ENCODE measurements at regions not wholly inside any gene's neighbourhood (a gene's known extent, or its start where the extent isn't known, plus 50 kb on each side); places are given as distances from the start of the nearest gene placed in this dataset.
"Not testable (repeated sequence)": the region's sequence is repeated elsewhere in the genome, so short reads cannot be mapped to it uniquely, and the experiment has no call there.

DNA sequence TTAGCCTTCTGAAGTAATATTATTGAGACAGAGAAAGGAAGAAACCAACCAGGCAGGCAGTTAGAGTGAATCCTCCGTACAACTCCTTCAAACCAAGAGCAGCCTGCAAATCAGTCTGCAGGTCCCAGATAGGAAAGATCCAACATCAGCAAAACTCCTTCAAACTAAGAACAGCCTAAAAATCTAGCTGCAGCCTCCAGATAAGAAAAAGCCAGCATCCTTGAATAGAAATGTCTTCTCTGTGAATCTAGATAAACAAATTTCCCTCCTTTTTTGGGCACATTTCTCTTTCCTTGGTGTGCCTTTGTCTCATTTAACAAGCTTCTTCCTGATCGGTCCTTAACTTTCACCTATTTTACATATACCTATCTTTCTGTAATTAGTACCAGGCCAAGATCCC, 1004.6 kb upstream of the TMEFF2 start:
- no peak for DNase-seq (ENCODE audit: low spot score)

DNA sequence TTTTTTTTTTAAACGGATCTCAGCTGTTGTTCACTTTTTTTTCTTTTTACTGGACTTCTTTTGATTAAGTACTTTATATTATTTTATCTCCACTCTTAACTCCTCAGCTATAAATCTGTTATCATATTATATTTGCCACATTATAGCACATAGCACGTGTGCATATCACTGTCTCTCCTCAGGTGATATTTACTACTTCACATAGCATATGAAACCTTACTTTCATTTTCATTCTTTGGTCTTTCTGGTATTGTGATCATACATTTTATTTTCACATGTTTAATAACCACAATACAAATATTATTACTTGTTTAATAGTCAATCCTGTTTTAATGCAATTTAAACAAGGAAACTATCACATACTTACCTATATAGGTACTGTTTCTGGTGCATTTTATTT, 993.1 kb upstream of the TMEFF2 start:
- DNase-seq (ENCODE audit: low spot score), result no peak

DNA sequence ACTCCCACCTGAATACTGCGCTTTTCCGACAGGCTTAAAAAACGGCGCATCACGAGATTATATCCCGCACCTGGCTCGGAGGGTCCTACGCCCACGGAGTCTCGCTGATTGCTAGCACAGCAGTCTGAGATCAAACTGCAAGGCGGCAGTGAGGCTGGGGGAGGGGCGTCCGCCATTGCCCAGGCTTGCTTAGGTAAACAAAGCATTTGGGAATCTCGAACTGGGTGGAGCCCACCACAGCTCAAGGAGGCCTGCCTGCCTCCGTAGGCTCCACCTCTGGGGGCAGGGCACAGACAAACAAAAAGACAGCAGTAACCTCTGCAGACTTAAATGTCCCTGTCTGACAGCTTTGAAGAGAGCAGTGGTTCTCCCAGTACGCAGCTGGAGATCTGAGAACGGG, 976.2 kb upstream of the TMEFF2 start:
- not testable (repeated sequence) for DNase-seq (ENCODE audit: low spot score)

DNA sequence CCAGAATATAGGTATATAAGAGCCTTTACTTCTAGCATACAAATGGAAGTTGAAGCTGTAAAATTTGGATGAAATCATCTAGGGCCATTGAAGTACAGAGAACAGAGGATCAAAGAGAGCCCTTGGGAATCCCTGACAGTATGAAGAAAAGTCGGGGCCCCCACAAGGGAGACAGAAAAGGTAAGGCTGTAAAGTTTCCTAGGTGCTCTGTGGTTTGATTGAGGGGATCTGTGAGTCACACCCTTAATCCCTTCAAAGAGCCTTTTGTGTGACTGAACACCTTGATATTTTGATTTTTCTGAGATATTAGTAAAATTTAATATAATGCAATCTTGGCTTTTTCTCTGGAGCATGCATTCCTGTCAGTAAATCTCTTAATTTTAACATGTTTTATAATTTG, 961.7 kb upstream of the TMEFF2 start:
- DNase-seq (ENCODE audit: low spot score), result no peak

DNA sequence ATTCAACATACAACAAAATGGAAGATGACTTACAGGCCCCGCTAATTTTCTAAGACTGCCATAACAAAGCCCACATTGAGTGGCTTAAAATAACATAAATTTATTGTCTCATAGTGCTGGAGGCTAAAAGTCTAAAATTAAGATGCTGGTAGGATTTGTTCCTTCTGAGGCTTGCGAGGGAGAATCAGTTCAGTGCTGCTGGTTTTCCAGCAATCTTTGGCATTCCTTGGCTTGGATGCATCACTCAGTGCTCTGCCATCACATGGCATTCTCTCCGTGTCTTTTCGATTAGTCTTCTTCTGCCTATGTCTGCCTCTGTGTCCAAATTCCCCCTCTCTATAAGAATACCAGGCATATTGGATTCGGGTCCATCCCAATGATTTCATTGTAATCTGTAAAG, 959.3 kb upstream of the TMEFF2 start:
- DNase-seq (ENCODE audit: low spot score), result no peak

DNA sequence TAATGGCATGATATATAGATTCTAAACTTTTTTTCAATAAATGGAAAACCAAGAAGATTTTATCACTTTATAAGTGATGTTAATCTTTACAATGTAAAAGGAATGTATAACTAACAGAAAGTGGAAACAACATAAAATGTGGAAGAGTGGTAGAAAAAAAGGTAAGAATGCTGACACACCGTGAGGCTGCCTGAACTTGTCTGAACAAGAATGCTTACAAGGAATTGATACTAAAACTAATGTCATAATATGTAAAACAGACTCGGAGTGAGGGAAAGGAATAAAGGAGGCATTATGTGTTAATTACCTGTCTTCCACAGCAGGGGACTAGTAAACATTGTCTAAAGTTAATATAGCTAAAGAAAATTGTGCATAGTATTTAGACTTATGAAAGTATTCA, 958.8 kb upstream of the TMEFF2 start:
- no peak for DNase-seq (ENCODE audit: low spot score)

DNA sequence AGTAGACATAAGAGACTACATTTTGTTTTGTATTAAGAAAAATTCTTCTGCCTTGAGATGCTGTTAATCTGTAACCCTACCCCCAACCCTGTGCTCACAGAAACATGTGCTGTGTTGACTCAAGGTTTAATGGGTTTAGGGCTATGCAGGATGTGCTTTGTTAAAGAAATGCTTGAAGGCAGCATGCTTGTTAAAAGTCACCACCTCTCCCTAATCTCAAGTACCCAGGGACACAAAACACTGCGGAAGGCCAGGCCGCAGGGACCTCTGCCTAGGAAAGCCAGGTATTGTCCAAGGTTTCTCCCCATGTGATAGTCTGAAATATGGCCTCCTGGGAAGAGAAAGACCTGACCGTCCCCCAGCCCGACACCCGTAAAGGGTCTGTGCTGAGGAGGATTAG, 947.7 kb upstream of the TMEFF2 start:
- DNase-seq (ENCODE audit: low spot score), result not testable (repeated sequence)

DNA sequence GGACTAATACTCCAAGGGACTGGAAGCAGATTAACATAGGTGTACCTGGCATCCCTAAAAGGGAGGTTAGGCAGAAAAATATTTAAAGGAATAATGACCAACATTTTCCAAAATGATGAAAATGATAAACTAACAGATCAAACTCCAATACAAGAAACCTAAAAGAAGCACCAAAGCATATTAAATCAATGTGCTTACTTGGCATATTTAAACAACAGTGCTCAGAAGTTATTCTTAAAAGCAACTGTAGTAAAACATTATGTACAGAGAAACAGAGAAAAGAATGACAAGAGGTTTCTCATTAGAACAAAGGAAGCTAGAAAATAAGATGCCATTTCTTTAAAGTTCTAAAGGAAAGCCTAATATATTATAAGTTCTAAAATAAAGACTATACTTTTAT, 947.3 kb upstream of the TMEFF2 start:
- no peak for DNase-seq (ENCODE audit: low spot score)

DNA sequence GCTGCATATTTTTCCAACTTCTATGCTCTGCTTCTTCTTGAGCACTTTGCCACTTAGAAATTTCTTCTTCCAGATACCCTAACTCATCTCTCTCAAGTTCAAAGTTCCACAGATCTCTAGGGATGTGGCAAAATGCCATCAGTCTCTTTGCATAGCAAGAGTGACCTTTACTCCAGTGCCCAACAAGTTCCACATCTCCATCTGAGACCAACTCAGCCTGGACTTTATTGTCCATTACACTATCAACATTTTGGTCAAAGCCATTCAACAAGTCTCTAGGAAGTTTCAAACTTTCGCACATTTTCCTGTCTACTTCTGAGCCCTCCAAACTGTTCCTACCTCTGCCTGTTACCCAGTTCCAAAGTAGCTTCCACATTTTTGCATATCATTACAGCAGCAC, 946.2 kb upstream of the TMEFF2 start:
- not testable (repeated sequence) for DNase-seq (ENCODE audit: low spot score)

DNA sequence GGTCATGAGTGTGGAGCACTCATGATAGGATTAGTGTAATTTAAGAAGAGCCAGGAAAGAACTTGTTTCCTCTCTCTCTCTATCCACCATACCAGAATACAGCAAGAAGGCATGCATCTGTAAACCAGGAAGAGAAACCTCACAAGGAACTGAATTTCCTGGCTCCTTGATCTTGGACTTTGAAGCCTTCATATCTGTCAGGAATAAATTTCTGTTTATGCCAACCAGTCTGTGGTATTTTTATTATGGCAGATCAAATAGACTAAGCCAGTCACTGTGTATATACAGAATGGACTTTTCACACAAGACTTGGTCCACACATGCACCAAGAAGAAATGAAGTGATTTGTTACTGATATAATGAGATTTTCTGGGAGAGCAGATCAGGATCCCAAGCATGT, 930.1 kb upstream of the TMEFF2 start:
- no peak for DNase-seq (ENCODE audit: low spot score)

DNA sequence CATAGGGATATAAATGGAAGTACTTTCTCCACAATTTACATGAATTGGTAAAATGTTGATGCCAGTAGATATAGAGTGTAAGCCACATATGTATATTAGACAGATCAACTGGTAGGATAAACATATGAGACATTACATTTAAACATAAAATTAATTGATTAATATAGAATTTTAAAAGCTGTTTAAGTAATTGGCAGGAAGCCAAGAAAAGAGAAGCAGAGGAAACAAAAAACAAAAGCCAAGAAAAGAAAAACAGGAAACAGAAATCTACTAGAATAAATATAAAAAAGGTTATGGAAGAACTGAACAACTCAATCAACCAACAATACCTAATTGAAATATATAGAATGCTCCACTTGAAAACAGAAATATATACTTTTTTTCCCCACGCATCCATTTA, 920.1 kb upstream of the TMEFF2 start:
- DNase-seq (ENCODE audit: low spot score), result no peak

DNA sequence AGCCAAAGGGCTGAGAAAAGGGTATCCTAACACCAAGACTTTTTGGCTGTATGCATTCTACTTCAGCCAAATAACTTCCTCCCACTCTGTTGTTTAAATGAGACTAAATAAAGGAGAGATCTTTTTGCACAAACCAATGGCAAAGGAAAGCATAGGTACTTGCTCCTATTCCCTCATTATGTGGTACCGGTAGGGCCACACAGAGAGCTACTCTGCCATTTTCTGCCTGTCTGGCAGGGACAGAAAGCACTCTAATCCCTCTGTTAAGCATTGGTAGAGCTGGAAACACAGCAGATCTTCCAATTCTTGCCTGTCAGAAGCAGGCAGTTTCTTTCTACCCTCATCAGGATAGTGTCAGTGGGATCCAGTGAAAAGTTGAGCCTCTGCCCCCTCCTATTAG, 918.3 kb upstream of the TMEFF2 start:
- DNase-seq (ENCODE audit: low spot score), result no peak

DNA sequence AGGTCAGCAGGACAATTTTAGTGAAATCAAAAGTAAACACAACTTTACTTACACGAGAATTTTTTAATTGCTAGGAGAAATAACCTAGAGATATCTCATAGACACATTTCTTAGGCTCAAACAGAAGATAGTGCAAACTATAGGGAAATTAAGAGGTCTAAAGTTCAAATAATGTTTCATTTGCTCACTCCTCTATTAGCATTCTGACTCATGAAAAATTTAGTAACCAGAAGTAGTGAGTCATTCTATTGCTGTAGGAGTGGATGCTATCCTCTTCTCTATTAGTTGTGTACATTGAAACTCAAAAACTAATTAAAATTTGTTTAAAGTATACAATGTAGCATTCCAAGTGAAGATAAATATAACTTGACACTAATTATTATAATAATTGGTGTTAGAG, 908.3 kb upstream of the TMEFF2 start:
- no peak for DNase-seq (ENCODE audit: low spot score)

DNA sequence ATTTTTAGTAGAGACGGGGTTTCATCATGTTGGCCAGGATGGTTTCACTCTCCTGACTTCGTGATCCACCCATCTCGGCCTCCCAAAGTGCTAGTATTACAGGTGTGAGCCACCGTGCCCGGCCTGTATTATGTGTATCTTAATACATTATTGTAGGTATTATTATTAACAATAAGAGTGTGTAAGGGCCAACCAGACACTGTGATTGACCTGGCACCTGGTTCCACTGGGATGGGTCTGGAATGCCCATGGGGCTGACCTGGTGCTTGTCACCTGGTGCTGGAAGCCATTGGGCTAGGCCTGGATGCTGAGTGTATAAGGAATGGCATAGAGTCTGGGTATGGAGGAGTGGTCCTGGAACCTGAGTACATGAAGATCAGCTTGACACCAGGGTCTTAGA, 906.9 kb upstream of the TMEFF2 start:
- DNase-seq (ENCODE audit: low spot score), result no peak

DNA sequence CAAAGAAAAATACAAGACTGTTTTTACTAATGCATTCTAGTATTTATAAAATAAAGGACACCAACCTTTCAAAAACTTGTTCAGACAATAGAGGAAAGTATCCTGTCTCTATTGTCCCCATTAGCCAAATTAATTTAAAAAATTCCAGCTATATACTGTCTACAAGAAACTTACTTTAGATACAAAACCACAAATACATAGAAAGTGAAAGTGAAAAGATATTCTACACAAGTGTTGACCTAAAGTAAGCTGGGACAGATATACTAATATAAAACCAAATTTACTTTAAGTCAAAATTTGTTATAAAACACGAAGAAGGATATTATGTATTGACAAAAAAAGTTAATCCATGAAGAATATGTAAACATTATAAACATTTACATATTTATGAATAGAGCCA, 893.3 kb upstream of the TMEFF2 start:
- DNase-seq (ENCODE audit: low spot score), result no peak

DNA sequence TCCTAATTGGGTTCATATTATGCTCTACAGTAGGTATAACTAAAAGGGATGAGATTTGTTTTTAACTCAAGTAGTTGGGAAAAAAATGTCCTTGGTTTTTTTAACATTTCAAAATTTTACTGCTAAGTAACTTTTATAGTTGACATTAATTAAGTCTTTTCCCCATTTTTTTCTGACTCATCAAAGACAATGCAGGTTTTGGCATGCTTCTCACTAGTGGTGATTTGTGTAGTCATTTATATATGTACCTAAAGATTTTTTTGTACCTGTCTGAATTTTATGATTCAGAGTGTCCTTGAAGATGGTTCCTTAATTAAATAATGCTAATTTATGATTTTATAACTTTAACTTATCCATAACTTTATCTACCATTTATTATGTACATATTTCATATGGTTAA, 882.3 kb upstream of the TMEFF2 start:
- DNase-seq (ENCODE audit: low spot score), result no peak

DNA sequence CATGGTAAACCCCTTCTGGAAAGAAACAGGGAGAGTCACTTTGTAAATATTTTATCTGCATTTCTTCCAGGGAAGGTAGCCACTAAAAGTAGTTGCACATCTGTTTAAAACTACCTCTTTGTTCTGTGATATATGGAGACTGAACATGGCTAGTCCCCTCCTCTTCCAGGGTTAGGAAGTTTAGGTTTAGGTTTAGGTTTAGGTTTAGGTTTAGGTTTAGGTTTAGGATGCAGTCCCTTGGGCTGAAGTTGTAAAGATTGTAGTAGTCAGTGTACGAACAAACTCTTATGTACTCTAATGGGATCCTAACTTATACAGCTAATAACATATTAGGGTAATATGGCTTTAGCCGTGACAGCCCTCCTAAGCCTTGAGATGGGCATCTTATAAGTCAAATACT, 880.2 kb upstream of the TMEFF2 start:
- DNase-seq (ENCODE audit: low spot score), result no peak

DNA sequence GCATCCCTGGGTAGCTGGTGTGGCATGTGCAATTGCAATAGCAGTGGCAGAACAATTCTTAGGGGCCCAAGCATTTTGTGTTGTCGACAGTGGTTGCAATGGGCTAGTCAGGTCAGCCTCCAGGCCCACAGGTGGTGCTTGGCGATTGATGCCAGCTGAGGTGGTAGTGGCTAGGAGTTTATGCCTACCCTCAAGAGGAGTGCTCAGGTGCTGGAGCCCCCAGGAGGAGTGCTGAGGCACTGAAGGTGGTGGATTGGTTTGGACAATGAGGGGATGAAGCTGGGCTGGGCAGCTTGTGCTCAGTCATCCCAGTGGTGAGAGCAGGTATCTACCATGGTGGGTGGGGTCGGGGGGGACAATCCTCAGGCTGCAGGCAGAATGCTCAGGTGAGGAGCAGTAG, 877.9 kb upstream of the TMEFF2 start:
- no peak for DNase-seq (ENCODE audit: low spot score)

DNA sequence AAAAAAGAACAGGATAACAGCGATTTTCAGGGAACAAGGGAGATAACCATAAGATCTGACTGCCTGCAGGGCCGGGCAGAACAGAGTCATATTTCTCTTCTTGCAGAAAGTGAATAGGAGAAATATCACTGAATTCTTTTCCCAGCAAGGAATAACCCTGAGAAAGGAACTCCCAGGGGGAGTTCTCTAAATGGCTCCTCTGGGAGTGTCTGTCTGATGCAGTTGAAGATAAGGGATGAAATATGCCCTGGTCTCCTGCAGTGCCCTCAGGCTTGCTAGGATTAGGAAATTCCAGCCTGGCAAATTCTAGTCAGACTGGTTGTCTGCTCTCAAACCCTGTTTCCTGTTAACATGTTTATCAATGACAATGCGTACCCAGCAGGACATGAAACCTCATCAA, 830.8 kb upstream of the TMEFF2 start:
- DNase-seq (ENCODE audit: low spot score), result not testable (repeated sequence)

DNA sequence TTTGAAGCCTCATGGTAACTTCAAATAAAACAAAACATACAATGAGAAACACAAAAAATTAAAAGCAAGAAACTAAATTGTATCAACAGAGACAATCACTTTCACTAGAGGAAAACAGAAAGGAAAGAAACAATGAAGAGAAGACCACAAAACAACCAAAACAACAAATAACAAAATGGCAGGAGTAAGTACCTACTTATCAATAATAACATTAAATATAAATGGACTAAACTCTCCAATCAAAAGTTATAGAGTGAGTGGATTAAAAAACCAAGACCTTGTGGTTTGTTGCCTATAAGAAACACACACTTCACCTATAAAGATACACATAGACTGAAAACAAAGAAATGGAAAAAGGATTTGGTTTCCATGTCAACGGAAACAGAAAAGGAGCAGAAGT, 830.1 kb upstream of the TMEFF2 start:
- no peak for DNase-seq (ENCODE audit: low spot score)

DNA sequence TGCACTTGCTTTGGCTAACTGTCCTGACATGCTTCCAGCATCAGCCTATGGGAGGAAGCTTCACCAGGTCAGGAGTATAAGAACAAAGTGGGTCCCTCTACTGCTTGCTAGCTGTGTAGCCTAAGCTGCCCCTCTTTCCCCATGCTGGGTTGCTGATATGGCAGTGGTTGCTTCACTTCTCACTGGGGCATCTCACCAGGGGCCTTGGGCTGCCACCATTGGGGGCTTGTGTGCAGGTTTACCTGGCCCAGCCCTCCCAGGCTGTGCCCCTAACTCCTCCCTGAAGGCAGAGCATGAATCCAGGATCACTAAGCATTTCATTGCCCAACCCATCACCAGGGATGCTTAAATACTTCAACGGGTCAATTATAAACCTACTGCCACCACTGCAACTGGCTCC, 817.1 kb upstream of the TMEFF2 start:
- DNase-seq (ENCODE audit: low spot score), result no peak

DNA sequence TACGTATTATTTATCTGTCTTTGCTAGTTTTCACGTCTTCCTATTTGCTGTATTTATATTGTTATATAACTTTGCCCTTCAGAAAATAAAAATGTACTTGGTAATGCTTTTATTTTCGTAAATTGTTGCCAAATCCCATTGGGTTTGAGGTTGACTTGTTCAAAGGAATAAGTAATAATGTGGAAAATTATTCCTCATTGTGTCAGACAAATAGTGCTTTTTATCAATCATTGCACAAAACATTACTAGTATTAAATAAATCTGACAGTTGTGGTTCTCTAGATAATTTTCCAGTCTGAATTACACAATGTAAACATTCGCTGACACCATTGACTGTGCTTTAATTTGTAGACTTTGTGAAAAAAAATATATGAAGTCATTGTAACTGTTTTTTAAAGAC, 798.3 kb upstream of the TMEFF2 start:
- DNase-seq (ENCODE audit: low spot score), result no peak

DNA sequence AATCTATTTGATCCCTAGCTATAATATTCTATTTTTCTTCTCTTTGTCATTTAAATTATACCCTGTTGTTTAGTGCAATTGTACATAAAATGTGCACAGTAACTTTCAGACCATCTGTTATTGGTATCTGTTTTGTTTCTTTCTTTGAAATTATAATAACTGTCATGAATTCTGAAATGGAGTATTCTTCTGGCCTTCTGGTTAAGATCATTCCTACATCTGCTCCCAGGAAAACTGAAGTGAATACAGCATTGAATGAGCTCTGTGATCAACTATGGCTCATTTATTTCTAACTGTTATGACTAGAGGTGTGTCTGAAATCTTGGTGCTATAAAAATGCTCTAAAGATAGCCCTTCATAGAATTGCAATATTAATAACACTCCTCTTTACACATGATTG, 788.4 kb upstream of the TMEFF2 start:
- DNase-seq (ENCODE audit: low spot score), result no peak

DNA sequence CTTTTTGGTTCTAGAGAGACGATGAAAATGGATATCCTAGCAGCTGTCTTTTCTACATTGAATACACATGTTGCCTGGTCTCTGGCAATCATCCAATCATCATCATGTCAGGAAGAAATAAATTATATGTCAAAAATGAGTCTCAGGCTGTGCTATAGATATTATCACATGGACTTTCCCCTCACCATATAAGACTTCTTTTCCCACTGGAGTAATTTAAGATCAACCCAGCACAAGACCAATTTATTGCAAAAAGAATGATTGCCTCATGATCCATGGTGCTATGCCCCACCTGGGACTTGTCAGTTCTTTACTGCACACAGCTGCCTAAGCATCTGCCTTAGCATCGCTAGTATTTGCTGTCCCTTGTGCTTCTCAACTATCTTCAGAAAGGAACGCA, 783.7 kb upstream of the TMEFF2 start:
- DNase-seq (ENCODE audit: low spot score), result no peak

DNA sequence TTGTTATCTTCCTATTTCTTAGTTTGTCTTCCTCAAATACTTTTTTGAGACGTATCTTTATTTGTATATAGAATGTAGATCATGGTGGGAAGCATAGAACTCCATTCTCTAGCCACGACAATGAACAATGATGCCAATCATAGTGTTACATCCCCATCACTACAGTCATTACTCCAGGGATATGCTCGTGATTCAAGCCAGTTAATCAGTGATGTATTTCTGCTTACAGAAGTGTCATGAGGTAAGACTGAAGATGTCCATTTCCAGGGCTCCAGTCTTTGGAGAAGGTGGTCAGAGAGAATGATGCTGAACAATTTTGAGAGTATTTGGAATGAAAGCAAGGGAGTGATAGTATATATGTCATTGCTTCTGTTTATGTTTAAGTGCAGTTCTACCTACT, 777.2 kb upstream of the TMEFF2 start:
- DNase-seq (ENCODE audit: low spot score), result no peak

DNA sequence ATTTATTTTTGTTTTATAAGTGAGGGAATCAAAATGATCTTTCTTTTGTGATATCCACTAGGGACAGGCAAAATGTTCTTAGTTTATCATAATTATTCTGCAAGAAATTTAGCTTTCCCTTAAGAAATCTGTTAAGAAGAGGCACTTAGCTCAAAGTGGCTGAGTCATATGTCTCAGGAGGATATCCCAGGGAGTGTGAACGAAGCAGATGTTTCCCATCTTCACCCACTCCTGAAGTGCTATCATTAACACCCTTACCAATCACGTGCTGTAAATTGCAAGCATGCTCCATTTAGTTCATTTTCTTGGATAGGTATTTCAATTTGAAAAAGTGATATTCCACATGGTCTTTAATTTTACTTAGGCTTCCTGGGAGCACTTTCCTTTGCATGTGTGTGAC, 774.3 kb upstream of the TMEFF2 start:
- DNase-seq (ENCODE audit: low spot score), result no peak
